ENCODE measurements at regions not wholly inside any gene's neighbourhood (a gene's known extent, or its start where the extent isn't known, plus 50 kb on each side); places are given as distances from the start of the nearest gene placed in this dataset.
A peak's percentile ranks its signal among the peaks of the same experiment; 100 is the strongest.

DNA sequence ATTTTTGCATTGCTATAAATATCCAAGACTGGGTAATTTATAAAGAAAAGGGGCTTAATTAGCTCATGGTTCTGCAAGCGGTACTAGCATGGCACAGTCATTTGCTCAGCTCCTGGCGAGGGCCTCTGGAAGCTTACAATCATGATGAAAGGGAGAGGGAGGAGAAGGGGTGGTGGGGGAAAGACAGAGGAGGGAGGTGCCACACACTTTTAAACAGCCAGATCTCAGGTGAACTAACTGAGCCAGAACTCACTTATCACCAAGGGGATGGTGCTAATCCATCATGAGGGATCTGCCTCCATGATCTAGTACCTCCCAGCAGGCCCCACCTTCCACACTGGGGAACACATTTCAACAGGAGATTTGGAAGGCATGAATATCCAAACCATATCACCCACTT, 476.3 kb downstream of the PCNX1 start:
- no peaks in the 10 kb centered on the region for H3K27me3 Mint-ChIP-seq (ENCODE audit: insufficient read depth, unreplicated experiment)
- no peak overlapping the region for H3K27ac Mint-ChIP-seq (ENCODE audit: low read depth, unreplicated experiment)
- POLR2A ChIA-PET = interaction anchor here (1.2 kb wide), 1 partner anchor 115 kb away, joined by 3 read pairs; no protein-coding TSS in a partner anchor
- BruUV-seq (replicated peaks) = no TSS peak
- intact Hi-C loops (cut with micrococcal nuclease) = no loop called here
- DNase-seq (ENCODE audit: unreplicated experiment) = no peak
- no peaks in the 10 kb centered on the region for H3K9me3 Mint-ChIP-seq (ENCODE audit: unreplicated experiment)
- peaks cover 16% of the 10 kb centered on the region for H3K4me1 Mint-ChIP-seq (ENCODE audit: insufficient read depth, unreplicated experiment)
- TF ChIP-seq CTCF (IDR thresholded peaks at IDR 0.05; ENCODE audit: unreplicated experiment) = no peak
- H3K36me3 Mint-ChIP-seq (ENCODE audit: insufficient read depth, unreplicated experiment) = peaks cover 7% of the 10 kb centered on the region
- H3K4me3 Mint-ChIP-seq (ENCODE audit: unreplicated experiment) = no peak overlapping the region
- CTCF ChIA-PET = no interaction called here

GRCh38 chr14:71384007-71384845, 477.0 kb downstream of the PCNX1 start:
- ChIA-PET POLR2A (interaction anchor here (1.2 to 1.3 kb wide), 2 partner anchors 12 to 114 kb away, joined by 3 to 4 read pairs; no protein-coding TSS in a partner anchor), CTCF (no interaction called here)
- BruUV-seq (replicated peaks) = no TSS peak
- Mint-ChIP-seq H3K4me3 (ENCODE audit: unreplicated experiment) (no peak overlapping the region), H3K9me3 (ENCODE audit: unreplicated experiment) (no peaks in the 10 kb centered on the region), H3K36me3 (ENCODE audit: insufficient read depth, unreplicated experiment) (peaks cover 5% of the 10 kb centered on the region), H3K27ac (ENCODE audit: low read depth, unreplicated experiment) (peak overlapping the region; percentile 7), H3K4me1 (ENCODE audit: insufficient read depth, unreplicated experiment) (peaks cover 15% of the 10 kb centered on the region), H3K27me3 (ENCODE audit: insufficient read depth, unreplicated experiment) (no peaks in the 10 kb centered on the region)
- intact Hi-C loops (cut with micrococcal nuclease) = no loop called here
- no peak for TF ChIP-seq CTCF (IDR thresholded peaks at IDR 0.05; ENCODE audit: unreplicated experiment)
- no peak for DNase-seq (ENCODE audit: unreplicated experiment)

- no peak for TF ChIP-seq CTCF (IDR thresholded peaks at IDR 0.05; ENCODE audit: unreplicated experiment)
- intact Hi-C loops (cut with micrococcal nuclease) = no loop called here
- ChIA-PET POLR2A (interaction anchor here (1.1 to 1.4 kb wide), 2 partner anchors 9 to 22 kb away, joined by 3 to 4 read pairs; no protein-coding TSS in a partner anchor), CTCF (interaction anchor here (1.3 kb wide), 1 partner anchor 11 kb away, joined by 3 read pairs; no protein-coding TSS in a partner anchor)
- Mint-ChIP-seq H3K9me3 (ENCODE audit: unreplicated experiment) (no peaks in the 10 kb centered on the region), H3K27ac (ENCODE audit: low read depth, unreplicated experiment) (no peak overlapping the region), H3K4me1 (ENCODE audit: insufficient read depth, unreplicated experiment) (peaks cover 7% of the 10 kb centered on the region), H3K27me3 (ENCODE audit: insufficient read depth, unreplicated experiment) (no peaks in the 10 kb centered on the region), H3K4me3 (ENCODE audit: unreplicated experiment) (no peak overlapping the region), H3K36me3 (ENCODE audit: insufficient read depth, unreplicated experiment) (peaks cover 6% of the 10 kb centered on the region)
- DNase-seq (ENCODE audit: unreplicated experiment) = no peak
- BruUV-seq (replicated peaks) = no TSS peak
These were observed 480.5 kb downstream of the PCNX1 start for GRCh38 chr14:71387753-71388152.

DNA sequence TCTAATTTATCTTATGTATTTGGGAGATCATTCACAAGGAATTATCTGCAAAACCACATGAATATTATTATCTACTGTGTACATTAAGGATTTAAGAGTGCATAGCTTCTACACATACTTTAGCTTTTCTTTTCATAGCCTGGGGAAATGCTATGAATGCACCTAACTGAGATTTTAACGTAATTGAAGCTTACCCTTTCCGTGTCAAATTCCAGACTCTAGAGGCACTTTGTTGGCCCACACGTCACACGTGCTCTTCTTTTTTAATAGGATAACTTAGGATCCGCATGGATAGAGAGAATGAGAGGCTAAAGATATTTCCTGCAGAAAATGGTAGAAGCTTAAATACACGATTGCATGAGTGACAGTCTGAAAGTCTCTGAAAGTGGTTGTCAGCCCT, 481.1 kb downstream of the PCNX1 start:
- Mint-ChIP-seq H3K27me3 (ENCODE audit: insufficient read depth, unreplicated experiment) (no peaks in the 10 kb centered on the region), H3K9me3 (ENCODE audit: unreplicated experiment) (no peaks in the 10 kb centered on the region), H3K36me3 (ENCODE audit: insufficient read depth, unreplicated experiment) (peaks cover 6% of the 10 kb centered on the region), H3K4me1 (ENCODE audit: insufficient read depth, unreplicated experiment) (peaks cover 7% of the 10 kb centered on the region), H3K27ac (ENCODE audit: low read depth, unreplicated experiment) (no peak overlapping the region), H3K4me3 (ENCODE audit: unreplicated experiment) (no peak overlapping the region)
- no TSS peak for BruUV-seq (replicated peaks)
- POLR2A ChIA-PET = interaction anchor here (0.6 to 1.4 kb wide), 3 partner anchors 10 to 27 kb away, joined by 3 to 4 read pairs (median 3); no protein-coding TSS in a partner anchor
- CTCF ChIA-PET = interaction anchor here (1.3 kb wide), 1 partner anchor 10 kb away, joined by 3 read pairs; no protein-coding TSS in a partner anchor
- DNase-seq (ENCODE audit: unreplicated experiment) = no peak
- intact Hi-C loops (cut with micrococcal nuclease) = no loop called here
- TF ChIP-seq CTCF (IDR thresholded peaks at IDR 0.05; ENCODE audit: unreplicated experiment) = no peak

Data from MCF 10A (cell line).